Neural crest cell (in vitro differentiated cells): ENCODE measurements at regions not wholly inside any gene's neighbourhood (a gene's known extent, or its start where the extent isn't known, plus 50 kb on each side); places are given as distances from the start of the nearest gene placed in this dataset.

ENCODE experiments used
- DNase-seq: peaks from one replicate; pipeline ENCODE4 v3.0.0; 2021; ENCODE audit warnings: low read depth, mixed read lengths, low spot score
- H3K27ac Mint-ChIP-seq: one replicate; pipeline ENCODE4 v1.8.0; 2021; ENCODE audit warnings: mild to moderate bottlenecking, mixed read lengths; ENCODE audit not compliant: unreplicated experiment
- H3K27me3 Mint-ChIP-seq: 2 replicates; pipeline ENCODE4 v1.8.0; 2021; ENCODE audit warnings: low read depth, mild to moderate bottlenecking, mixed read lengths
- H3K36me3 Mint-ChIP-seq: 2 replicates; pipeline ENCODE4 v1.8.0; 2021; ENCODE audit warnings: low read depth, mild to moderate bottlenecking, mixed read lengths
- H3K4me1 Mint-ChIP-seq: 2 replicates; pipeline ENCODE4 v1.8.0; 2021; ENCODE audit warnings: mixed read lengths
- H3K4me3 Mint-ChIP-seq: one replicate; pipeline ENCODE4 v1.8.0; 2021; ENCODE audit warnings: mild to moderate bottlenecking, mixed read lengths
- H3K9me3 Mint-ChIP-seq: 2 replicates; pipeline ENCODE4 v1.8.0; 2021; ENCODE audit warnings: mixed read lengths
- TF ChIP-seq, protein P1 (sequence below): fragments of 200-600 bp; sonication (generic); conservative IDR thresholded peaks from 2 replicates; pipeline ENCODE4 v1.5.0; 2021; ENCODE audit warnings: antibody characterized with exemption, mild to moderate bottlenecking

DNA sequence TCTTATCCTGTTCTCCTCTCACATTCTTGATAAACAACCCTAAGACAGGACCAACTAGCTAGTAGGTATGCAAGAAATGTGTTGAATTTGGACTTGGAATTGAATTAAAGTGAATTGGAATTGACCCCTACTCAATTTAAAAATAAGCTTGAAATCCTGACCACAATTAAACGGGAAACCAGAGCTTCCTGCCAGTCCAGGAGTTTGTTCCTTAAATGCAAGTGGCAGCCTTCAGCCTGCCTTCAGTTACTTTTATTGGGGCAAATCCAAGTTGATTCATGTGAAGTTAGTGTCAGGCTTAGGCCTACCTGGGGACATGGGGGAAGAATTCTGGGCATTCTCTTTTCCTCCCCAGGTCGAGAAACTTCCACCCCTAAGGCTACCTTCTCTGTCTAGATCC is 457.6 kb downstream of the BCL11A start:
- no peaks in the 10 kb centered on the region for H3K4me1 Mint-ChIP-seq
- TF ChIP-seq, protein P1, sequence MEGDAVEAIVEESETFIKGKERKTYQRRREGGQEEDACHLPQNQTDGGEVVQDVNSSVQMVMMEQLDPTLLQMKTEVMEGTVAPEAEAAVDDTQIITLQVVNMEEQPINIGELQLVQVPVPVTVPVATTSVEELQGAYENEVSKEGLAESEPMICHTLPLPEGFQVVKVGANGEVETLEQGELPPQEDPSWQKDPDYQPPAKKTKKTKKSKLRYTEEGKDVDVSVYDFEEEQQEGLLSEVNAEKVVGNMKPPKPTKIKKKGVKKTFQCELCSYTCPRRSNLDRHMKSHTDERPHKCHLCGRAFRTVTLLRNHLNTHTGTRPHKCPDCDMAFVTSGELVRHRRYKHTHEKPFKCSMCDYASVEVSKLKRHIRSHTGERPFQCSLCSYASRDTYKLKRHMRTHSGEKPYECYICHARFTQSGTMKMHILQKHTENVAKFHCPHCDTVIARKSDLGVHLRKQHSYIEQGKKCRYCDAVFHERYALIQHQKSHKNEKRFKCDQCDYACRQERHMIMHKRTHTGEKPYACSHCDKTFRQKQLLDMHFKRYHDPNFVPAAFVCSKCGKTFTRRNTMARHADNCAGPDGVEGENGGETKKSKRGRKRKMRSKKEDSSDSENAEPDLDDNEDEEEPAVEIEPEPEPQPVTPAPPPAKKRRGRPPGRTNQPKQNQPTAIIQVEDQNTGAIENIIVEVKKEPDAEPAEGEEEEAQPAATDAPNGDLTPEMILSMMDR: no peak
- no peaks in the 10 kb centered on the region for H3K36me3 Mint-ChIP-seq
- H3K9me3 Mint-ChIP-seq: peaks cover 7% of the 10 kb centered on the region
- no peaks in the 10 kb centered on the region for H3K27me3 Mint-ChIP-seq
- DNase-seq: no peak
- no peak overlapping the region for H3K4me3 Mint-ChIP-seq
- no peak overlapping the region for H3K27ac Mint-ChIP-seq

GRCh38 chr2:60095202-60095815 is 458.1 kb downstream of the BCL11A start:
- H3K27ac Mint-ChIP-seq: no peak overlapping the region
- H3K4me1 Mint-ChIP-seq: no peaks in the 10 kb centered on the region
- H3K4me3 Mint-ChIP-seq: no peak overlapping the region
- TF ChIP-seq, protein P1: no peak
- peaks cover 2% of the 10 kb centered on the region for H3K9me3 Mint-ChIP-seq
- DNase-seq: no peak
- H3K27me3 Mint-ChIP-seq: no peaks in the 10 kb centered on the region
- H3K36me3 Mint-ChIP-seq: no peaks in the 10 kb centered on the region

GRCh38 chr2:60094450-60094929 is 459.0 kb downstream of the BCL11A start:
- H3K27me3 Mint-ChIP-seq: no peaks in the 10 kb centered on the region
- H3K4me1 Mint-ChIP-seq: no peaks in the 10 kb centered on the region
- no peak for DNase-seq
- no peaks in the 10 kb centered on the region for H3K36me3 Mint-ChIP-seq
- TF ChIP-seq, protein P1: no peak
- no peak overlapping the region for H3K4me3 Mint-ChIP-seq
- H3K9me3 Mint-ChIP-seq: peaks cover 2% of the 10 kb centered on the region
- H3K27ac Mint-ChIP-seq: no peak overlapping the region

GRCh38 chr2:60092781-60093180 is 460.7 kb downstream of the BCL11A start:
- no peak overlapping the region for H3K4me3 Mint-ChIP-seq
- H3K9me3 Mint-ChIP-seq: no peaks in the 10 kb centered on the region
- no peaks in the 10 kb centered on the region for H3K36me3 Mint-ChIP-seq
- no peak for DNase-seq
- H3K27me3 Mint-ChIP-seq: no peaks in the 10 kb centered on the region
- TF ChIP-seq, protein P1: no peak
- no peaks in the 10 kb centered on the region for H3K4me1 Mint-ChIP-seq
- H3K27ac Mint-ChIP-seq: no peak overlapping the region

DNA sequence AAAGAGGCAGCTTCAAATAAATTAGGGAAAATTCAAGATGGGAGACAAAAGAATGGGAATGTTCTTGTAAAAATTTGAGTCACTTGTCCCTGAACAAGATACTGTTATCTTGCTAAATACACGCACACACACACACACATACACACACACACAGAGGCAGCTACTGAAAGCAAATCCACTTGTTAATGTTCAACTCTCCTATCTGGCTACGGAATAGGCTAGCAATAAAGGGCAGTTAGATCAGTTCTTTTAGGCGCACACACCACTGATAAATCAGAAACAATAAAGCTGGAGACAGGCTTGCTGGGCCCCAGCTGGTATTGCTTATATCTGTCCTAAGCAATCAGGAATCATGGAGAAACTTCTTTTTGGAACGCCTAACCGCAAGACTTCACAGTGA is 461.6 kb downstream of the BCL11A start:
- Mint-ChIP-seq H3K4me3 (no peak overlapping the region), H3K27me3 (no peaks in the 10 kb centered on the region), H3K27ac (no peak overlapping the region), H3K9me3 (no peaks in the 10 kb centered on the region), H3K4me1 (no peaks in the 10 kb centered on the region), H3K36me3 (no peaks in the 10 kb centered on the region)
- TF ChIP-seq, protein P1: no peak
- no peak for DNase-seq
